ENCODE measurements at regions not wholly inside any gene's neighbourhood (a gene's known extent, or its start where the extent isn't known, plus 50 kb on each side); places are given as distances from the start of the nearest gene placed in this dataset.

DNA sequence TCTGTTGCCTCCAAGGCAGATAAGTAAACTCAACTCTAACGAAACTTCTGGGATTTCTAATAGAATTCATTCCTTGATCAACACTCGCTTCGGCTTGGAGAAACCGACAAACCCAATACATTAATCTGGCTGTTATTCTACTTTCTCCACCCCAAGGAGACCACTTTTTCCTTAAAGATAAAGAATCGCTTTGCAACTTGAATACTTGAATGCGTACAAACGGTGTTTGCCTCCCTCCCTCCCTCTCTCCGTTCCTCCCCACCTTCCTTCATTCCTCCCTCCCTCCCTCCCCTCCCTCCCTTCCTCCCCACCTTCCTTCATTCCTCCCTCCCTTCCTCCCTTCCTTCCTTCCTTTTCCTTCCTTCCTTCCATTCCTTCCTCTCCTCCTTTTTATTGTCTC lies 432.6 kb downstream of the HAPSTR1 start:
- no peak for DNase-seq (ENCODE audit: low spot score)

DNA sequence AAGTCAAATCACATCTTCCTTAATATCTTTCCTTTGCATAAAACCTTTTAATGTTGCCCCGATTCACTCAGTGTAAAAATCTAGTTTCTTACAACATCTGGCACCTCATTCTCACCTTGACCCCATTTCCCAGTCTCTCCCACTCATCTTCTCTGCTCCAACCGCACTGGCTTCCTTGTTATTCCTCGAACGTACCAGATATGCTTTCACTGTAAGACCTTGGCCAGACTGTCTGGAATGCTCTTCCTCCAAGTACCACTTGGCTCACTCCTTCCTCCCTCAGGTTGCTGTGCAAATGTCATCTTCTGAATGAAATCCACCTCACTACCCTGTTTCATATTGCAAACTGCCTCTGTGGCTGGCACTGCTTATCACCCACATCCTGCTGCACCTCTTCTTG lies 433.6 kb downstream of the HAPSTR1 start:
- DNase-seq (ENCODE audit: low spot score) = no peak

DNA sequence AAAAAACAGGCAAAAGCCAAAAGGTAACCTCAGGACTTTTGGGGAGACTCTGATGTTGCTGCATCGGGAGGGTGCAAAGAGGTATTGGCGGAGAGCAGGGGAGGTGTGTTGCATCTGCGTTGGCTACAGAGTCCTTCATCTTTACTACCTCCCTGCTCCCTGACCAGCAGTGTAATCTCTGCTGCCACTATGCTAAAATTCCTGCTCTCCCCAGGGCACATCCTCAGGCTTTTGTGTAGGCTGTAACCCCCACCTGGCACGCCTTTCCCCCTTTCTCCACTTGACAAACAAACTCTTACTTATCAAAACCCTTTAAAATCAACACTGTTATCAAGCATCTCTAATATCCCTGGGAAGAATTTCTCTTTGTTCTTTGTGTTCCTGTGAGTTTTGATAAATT lies 435.3 kb downstream of the HAPSTR1 start:
- DNase-seq (ENCODE audit: low spot score) = no peak

DNA sequence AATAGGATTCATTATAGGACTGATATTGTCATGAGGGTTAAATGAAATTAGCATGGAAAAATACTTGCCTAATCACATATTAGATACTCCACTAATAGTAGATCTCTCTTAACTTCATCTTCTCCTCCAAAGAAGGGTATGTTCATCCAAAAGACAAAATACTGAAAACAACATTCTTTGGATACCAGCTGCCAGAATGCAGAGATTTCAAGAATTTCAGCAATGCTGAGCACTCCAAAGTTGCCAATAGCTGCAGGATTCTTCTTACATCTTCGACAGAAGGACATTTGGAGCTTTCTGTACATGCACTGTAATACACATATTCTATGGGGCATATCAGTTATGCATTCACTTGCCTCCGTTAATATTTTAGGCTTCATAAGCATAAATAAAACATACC lies 436.5 kb downstream of the HAPSTR1 start:
- DNase-seq (ENCODE audit: low spot score) = no peak

DNA sequence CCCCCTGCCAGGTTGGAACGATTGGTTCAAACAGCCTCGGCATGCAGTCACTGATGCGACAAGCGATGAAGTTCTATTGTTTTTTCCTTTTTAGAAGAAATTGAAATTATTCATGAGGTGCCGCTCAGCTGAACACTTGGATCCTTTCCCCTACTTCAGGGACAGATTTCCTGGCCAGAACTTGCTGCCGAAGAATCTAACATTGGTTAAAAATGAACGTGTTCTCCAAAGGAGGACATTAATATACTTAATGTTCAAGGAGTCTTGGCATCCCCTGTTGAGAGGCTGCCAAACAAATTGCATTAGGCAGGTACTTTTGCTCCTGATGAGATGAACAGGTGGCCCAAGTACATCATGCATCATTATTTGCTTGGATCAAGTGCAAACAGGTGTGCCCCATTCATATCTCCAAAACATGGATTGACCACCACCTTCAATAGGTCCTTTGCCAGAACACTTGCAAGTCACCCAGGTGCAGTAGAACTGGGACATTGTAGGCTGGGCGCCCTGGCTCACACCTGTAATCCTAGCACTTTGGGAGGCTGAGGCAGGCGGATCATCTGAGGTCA lies 437.2 kb downstream of the HAPSTR1 start:
- no peak for DNase-seq (ENCODE audit: low spot score)

DNA sequence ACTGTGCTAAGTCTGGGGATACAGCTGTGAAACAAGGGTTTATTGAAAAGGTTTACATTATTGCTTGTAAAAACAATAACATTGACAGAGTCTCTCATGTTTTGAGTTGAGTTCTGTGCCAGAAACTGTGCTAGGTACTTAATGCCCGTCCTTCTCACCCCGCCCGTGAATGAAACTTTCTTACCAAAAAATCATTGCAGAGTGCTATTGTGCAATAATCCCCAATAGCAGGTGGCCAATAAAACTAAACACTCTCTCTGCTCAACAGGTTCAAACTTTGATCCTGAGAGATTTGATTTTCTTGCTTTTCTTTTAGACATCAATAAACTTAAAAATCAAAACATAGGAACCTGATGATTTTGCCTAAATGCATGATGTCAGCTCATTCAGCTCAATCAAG lies 441.6 kb downstream of the HAPSTR1 start:
- no peak for DNase-seq (ENCODE audit: low spot score)

DNA sequence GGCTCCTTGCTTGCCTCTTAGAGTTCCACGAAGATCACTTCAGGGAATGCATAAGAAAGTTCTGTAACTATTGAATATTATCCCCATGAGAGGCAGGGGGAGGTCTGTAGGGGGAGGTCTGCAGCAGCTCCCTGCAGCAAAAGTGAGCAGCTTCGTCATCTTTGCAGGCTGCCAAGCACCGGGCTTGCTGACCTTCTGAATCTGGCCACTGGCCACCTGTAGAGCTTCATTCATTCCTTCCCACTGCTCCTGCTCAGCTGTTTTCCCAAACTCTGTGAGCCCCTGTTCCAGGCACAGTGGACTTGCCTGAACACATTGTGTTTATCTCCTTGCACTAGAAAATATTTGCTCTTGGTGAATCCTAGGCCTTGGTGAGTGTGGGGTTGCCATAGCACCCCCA lies 443.3 kb downstream of the HAPSTR1 start:
- no peak for DNase-seq (ENCODE audit: low spot score)

DNA sequence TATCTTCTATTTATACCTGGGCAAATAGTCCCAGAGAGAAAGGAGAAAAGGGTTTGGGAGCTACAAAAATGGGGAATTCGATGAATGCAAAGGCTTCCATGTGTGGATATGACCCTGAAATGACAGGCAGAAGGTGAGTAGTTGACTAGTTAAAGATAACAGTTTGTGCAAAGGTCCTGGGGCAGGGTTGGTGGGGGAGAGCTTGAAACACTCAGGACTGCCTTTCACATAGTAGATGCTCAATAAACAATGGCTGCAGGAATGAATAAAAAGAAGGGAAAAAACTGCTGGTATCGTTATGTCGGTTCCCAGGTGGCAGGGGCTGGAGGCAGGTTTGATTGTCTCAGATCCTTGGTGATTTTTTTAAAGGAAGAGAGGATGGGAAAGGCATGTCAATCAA lies 445.5 kb downstream of the HAPSTR1 start:
- no peak for DNase-seq (ENCODE audit: low spot score)

DNA sequence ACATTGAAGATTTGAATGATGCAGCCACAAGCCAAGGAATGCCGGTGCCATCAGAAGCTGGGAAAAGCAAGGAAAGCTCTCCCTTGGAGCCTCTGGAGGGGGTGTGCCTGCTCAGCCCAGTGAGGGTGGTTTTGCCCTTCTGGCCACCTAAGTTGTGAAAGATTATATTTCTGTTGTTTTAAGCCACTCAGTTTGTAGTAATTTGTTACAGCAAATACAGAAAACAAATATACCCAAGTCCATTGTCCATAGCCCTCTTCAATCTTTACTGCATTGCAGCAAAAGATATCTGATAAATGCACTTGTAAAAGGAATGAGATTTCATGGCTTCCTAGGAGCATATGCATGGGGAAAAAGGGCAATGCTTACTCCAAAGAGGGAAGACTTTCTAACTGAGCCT lies 447.9 kb downstream of the HAPSTR1 start:
- DNase-seq (ENCODE audit: low spot score) = no peak

DNA sequence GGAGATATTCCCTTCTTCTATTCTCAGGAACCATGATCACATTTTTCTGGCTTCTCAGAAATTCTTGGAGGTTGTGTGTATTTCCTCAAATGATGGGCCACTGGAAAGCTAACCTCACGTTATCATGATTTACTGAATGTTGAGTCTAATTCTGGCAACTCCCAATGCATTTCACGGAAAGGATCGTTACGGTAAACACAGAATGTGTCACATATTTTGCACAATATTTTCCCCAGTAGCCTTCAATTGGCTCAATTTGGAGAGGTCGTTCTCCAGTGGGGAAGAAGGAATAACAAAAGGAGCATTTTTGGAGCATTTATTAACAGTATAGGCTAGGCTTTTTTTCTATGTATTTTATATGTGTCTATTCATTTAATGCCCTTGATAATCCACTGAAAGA lies 450.3 kb downstream of the HAPSTR1 start:
- DNase-seq (ENCODE audit: low spot score) = no peak

DNA sequence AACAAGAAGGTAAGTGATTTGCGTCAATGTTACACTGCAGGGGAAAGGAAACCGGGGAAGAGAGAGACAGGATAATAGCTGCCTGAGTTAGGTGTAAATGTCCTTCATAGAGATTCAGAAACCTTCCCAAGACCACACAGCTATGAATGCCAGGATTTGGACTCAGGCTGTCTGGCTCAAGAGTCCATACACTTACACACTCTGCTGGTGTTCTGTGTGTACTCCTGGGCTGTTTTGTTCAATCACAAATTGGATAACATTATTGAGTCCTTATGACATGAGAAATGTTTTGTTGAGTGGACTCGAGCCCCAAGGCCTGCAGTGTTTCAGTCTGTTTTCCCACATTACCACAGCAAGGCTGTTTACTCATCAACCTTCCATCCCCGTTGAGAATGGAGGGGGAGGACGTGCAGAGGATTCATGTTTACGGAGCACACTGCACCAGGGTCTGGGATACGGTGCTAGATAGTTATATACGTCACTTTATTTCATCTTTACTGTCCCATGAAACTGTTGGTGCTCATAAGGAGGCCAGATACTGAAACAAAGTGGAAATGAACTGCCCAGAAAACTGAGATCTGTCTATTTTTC lies 450.8 kb downstream of the HAPSTR1 start:
- no peak for DNase-seq (ENCODE audit: low spot score)

DNA sequence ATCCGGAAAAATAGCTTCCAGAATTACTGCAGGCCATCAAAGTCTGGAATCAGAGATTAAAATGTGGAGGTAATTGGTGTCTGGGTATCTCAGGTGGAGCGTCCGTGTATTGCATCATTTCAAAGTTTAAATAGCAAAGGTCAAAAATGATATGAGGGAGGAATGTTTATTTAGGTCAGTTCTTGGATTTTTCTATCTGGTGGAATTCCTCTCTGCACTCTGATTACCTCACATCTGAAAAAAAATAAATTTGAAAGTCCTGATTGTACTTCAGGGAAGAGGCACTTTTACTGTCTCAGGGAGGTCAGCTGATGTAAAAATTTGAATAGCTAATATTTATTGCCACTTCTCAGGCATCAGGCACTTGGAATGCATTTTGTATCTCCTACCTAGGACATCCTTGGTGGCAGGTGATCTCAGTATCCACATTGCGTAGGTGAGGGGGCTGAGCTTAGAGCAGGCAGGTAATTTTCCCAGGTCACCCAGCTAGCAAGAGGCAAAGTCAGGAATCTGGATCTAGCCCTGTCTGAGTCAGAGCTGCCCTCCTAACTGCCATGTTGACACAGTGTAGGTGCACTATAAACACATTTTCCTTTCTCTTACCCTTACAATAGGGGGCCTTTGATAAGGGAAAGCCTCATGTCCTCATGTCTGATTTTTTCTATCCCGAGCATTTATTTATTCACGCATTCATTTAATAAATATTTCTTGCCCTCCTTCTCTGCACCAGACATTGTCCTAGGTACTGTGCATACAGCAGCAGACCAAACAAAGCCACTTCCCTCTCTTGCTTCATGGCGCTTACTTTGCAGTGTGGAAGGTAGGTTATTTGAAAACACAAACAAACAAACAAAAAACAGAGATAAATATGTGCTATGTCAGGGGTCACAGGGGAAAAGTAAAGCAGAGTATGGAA lies 454.3 kb downstream of the HAPSTR1 start:
- DNase-seq (ENCODE audit: low spot score) = no peak

DNA sequence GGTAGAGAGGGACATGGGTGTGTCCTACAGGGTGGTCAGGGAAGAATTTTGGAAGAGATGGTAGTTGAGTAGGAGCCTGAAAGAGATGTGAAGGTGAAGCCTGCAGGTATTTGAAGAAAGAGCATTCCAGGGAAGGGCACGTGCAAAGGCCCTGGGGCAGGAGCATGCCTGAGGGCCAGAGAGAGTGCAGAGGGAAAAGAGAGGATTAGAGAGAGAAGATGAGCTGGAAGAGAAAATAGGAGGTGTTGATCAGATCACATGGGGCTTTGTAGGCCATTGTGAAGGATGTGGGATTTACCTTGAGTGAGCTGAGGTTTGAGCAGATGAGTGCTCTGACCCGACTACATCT lies 455.0 kb downstream of the HAPSTR1 start:
- no peak for DNase-seq (ENCODE audit: low spot score)

DNA sequence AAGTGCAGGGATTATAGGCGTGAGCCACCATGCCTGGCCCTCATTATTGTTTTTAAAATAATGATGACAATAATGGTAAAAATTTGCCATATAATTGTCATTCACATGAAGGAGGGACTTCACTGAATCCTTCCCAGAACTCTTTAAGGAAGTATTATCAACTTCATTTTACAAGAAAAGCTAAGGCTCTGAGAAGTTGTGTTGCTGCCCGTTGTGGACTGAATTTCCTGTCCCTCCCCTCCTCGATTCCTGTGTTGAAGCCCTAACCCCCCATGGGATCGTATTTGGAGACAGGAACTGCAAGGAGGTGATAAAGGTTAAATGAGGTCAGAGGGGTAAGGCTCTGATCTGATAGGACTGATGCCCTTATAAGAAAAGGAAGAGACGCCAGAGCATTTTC lies 458.0 kb downstream of the HAPSTR1 start:
- DNase-seq (ENCODE audit: low spot score) = no peak

DNA sequence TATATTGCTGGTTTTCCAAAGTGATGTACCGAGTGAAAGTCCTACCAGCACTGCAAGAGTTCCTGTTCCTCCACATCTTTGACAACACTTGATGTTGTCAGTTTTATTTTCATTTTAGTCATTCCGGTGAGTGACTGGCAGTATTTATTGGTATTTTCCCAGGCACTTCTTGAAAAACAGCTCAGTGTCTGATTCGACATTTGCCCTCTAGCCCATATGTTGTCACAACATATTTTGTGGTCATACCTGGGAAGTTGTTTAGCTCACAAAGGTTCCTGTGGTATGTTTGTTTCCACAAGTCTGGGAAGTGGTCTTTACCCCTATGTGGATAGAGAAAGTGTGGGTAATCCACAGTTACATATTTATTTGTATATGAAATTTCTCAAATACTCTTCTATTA lies 463.6 kb downstream of the HAPSTR1 start:
- DNase-seq (ENCODE audit: low spot score) = no peak

DNA sequence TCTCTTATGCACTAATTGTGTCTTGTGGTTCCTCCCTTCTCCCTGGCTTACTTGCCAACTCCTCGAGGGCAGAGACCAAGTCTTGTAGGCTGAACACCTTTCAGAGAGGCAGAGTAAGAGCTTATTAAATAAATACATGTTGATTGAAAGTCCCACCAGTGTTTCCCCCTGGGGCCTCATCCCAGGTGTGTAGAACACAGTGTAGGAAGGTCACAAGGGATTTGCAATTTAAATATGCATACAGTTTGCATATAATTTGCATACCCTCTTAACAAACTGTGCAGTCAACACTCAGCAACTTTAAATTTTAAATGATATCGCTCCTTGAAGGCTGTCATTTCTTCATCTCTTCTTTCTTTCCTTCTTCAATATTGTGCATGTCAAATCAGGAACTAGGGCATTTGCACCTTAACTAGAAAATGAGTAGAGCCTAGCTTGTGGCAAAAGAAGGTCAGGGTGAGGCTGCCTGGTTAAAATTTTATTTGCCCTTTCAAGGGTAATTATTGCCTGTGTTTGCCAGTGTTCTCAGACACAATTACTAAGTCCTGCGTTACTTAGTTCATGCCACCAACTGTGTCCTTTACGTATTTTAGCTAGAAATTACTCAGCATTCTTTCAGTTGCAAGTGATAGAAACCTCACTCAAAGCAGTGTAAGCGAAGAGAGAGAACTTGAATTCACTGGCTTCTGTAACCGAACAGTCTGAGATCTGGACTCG lies 465.7 kb downstream of the HAPSTR1 start:
- DNase-seq (ENCODE audit: low spot score) = no peak

DNA sequence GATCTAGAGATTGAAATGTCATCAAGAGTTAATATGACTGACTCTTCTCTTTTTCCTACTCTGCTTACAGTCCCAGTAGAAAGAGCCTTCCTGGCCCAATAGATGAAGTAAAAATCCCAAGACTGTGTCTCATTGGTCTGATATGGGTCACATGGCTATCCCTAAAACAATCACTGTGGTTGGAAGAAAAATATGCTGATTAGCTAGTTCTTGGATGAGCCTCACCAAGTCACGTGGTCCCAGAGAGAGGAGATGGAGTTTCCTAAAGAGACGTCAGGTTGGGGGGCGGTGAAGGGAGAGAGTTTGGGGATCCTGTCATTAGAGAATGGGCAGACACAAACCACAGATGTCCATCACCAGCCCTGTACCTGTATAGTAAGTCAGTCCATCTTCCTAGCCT lies 466.3 kb downstream of the HAPSTR1 start:
- no peak for DNase-seq (ENCODE audit: low spot score)

DNA sequence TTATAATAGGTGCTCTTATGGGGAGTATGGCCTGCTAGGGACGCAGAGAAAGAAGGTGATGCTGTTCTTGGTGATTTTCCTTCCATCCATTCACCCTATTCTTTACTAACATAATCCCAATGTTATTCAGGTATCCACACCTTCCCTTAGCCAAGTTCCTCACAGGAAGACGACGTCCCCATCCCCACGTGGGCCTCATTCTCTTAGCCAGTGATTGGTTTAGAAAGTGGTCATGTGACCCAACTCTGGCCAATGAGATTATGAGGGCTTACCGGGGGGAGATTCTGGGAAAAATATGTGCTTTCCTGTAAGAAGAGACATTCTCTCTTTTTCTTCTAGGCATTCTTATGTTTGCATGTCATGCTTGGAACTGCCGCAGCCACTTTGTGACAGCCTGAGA lies 474.7 kb downstream of the HAPSTR1 start:
- no peak for DNase-seq (ENCODE audit: low spot score)

DNA sequence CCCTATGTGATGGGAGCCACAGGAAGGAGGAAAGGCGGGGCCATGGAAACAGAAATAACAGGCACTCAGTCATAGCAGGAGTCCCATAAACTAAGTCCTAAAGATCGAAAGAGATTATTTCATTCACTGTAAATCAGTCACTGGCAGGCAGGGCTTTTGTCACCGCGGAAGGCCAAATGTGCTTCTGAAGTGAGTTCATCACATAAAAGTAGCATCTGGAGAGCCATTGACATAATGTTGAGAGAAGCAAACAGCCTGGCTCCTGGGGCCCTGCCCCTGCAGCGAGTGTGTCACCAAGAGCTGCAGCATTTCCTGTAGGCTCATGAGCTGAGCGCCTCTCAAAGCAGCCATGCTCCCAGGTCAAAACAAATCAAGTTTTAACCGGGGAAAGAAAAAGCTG lies 476.2 kb downstream of the HAPSTR1 start:
- DNase-seq (ENCODE audit: low spot score) = no peak

DNA sequence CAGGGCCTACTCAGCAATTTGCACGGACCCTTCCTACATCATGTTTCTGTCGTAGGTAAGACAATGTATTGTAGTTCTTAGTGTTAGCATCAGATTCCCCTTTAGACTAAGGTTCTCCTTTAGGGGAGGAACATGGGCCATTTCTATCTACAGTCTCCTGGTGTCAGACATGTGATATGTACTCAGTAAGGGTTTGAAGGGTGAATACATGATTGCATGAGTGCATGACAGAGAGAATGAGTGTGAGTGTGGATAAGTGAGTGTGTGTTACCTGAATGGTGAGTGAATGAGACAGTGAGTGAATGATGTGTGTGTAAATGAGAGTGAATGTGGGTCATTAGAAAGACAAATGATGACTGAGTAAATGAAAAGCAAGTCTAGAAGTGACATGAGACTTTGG lies 476.8 kb downstream of the HAPSTR1 start:
- DNase-seq (ENCODE audit: low spot score) = no peak

DNA sequence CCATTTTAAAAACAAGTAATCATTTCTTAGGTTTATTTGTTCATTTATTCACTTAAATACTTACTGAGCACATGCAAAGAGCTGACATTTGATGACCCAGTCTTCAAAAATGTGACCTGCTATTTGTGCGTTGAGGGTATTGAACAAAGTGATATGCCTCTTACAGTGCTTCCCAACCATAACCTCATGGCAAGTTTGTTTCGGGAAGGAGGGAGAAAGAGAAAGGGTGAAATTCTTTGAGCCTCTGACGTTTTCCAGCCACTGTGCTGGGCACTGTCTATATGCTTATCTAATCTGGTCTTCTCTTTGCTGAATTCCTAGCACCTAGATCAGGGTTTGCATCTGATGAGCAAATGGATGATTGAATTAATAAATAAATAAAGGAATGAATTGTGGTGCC lies 479.1 kb downstream of the HAPSTR1 start:
- DNase-seq (ENCODE audit: low spot score) = no peak

DNA sequence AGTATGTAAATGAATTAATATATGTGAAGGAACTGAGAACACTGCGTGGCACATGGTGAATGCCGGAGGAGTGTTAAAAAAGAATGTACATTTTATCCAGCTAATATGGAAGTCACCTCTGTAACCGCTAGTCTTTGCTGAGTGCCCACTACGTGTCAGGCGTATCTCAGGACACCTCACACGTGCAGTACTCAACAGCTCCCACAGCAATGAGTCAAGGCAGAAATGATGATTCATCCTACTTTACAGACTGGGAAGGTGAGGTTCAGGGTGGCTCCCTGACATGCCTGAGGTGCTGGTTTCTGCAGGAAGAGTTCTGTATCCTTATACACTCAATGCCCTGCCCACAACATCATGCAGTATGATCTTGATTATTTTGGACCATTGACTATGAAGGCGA lies 487.0 kb downstream of the HAPSTR1 start:
- DNase-seq (ENCODE audit: low spot score) = no peak

DNA sequence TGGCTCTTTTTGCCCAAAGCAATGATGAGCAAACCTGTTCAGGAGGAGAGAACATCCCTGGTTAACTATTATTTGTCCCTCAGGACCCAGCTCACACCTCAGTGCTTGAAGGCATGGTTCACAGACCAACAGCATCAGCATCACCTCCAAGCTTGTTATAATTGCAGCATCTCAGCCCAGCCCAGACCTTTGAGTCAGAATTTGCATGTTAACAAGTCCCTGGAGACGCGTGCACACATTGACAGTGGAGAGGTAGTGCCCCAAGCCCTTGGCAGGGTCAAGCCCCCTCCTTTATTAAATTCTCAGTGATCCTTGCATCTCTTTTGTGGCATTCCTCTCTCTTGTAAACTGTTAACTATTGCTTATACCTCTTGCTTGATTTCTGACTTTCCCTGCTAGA lies 488.6 kb downstream of the HAPSTR1 start:
- DNase-seq (ENCODE audit: low spot score) = no peak
